Omental fat pad (tissue), 3 donors: ENCODE measurements at regions not wholly inside any gene's neighbourhood (a gene's known extent, or its start where the extent isn't known, plus 50 kb on each side); places are given as distances from the start of the nearest gene placed in this dataset.

Source experiments
- ATAC-seq: fragments of 150-250 bp; one replicate; pipeline ENCODE4 v1.9.1; 2016; ENCODE audit warnings: mild to moderate bottlenecking, moderate library complexity; ENCODE audit not compliant: low FRiP score
- DNase-seq: peaks from one replicate; pipeline ENCODE4 v3.0.0-alpha.2; 2019; ENCODE audit warnings: low spot score
- CTCF ChIP-seq, 3 donors: fragments of 450-650 bp; IDR thresholded peaks; one replicate each; pipeline ENCODE4 v1.5.1; 2016 to 2017; ENCODE audit warnings: antibody characterized with exemption in 3 of 3, mild to moderate bottlenecking in 3 of 3, moderate library complexity in 2 of 3

DNA sequence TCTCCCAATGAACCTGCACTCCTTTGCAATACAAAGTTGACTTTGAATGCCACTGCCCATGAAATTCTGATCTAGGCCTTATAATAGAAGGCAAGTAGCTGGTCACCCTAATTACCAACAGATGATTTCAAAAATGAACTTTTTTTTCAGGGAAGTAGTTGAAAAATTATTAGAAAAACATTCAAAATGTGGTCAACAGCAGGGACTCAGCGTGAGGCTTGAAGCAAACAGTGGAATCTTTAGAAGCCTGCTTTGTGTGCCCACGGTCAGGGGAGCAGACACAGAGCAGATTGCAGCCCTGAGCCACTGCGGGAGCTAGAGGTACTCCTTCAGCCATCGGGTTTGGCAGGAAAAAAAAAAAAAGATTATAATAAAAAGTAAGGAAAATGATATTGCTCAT lies 87.1 kb upstream of the HEY2 start:
- no peak for TF ChIP-seq CTCF (IDR thresholded peaks at IDR 0.05)
- no peak for DNase-seq
- ATAC-seq: no peak

DNA sequence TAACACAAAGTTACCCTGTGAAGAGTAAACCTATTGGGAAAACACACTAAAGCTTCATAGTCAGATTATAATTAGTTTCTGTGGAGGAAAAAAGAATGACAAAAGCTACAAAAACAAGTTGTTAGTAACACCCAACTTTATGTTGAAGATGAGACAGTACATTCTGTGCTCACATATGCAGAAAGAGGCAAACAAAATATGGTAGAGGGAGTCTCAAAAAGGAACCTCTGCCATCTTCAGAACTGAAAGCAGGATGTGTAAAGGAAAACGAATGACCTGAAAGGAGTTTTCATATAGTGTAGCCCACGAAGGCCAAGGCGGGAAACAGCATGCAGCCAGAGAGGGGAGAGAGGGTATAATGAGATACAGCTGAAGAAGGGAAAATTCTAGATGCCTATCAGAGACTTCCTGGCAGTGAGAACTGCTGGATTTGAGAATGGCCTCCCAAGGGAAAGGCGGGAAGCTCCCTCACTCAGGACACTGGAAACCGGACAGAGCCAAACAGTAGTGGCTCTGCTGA lies 84.1 kb upstream of the HEY2 start:
- DNase-seq (no peak), ATAC-seq (no peak)
- no peak for TF ChIP-seq CTCF (IDR thresholded peaks at IDR 0.05)

GRCh38 chr6:125667326-125667725 lies 82.1 kb upstream of the HEY2 start:
- ATAC-seq (no peak), DNase-seq (no peak)
- TF ChIP-seq CTCF (IDR thresholded peaks at IDR 0.05): no peak

DNA sequence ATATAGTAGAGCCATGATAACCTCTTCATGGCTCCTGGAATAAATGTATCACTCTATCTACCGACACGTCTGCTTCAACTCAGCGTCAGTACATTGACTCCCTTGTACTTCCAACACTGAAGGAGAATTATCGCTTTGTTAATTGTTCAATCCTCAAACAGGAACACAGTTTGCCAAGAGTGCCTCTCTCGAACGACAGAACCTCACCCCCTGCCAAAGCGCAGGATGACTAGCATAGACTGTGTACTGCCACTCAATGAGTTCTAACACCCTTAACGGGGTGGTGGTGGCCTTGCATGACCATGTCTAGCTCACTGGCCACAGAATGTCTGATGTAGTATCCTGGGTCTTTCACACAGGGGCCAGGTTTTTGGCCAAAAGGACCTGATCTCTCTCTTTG lies 81.4 kb upstream of the HEY2 start:
- DNase-seq: no peak
- no peak for ATAC-seq
- TF ChIP-seq CTCF (IDR thresholded peaks at IDR 0.05): no peak

- ATAC-seq (no peak), DNase-seq (no peak)
- TF ChIP-seq CTCF (IDR thresholded peaks at IDR 0.05): no peak
These were observed 78.9 kb upstream of the HEY2 start for GRCh38 chr6:125670568-125670967.

GRCh38 chr6:125671323-125671722 lies 78.1 kb upstream of the HEY2 start:
- DNase-seq (no peak), ATAC-seq (no peak)
- no peak for TF ChIP-seq CTCF (IDR thresholded peaks at IDR 0.05)

GRCh38 chr6:125674230-125674629 lies 75.2 kb upstream of the HEY2 start:
- no peak for TF ChIP-seq CTCF (IDR thresholded peaks at IDR 0.05)
- DNase-seq (no peak), ATAC-seq (no peak)
